ENCODE measurements at regions not wholly inside any gene's neighbourhood (a gene's known extent, or its start where the extent isn't known, plus 50 kb on each side); places are given as distances from the start of the nearest gene placed in this dataset.

- H3K9me3 ChIP-seq (ENCODE audit: low read length), result no peaks in the 10 kb centered on the region
- no peak overlapping the region for H3K9ac ChIP-seq (ENCODE audit: low read length)
- TF ChIP-seq EZH2 (IDR thresholded peaks at IDR 0.05; ENCODE audit: borderline replicate concordance, low read length) (no peak), CTCF (IDR thresholded peaks at IDR 0.05; ENCODE audit: low read length) (no peak)
- no peak overlapping the region for H3K4me3 ChIP-seq (ENCODE audit: low read depth, low read length, poor library complexity, severe bottlenecking)
- no peaks in the 10 kb centered on the region for H3K9me2 ChIP-seq (ENCODE audit: low read depth, low read length)
- no peak overlapping the region for H3K4me2 ChIP-seq (ENCODE audit: low read length)
- H2AFZ ChIP-seq (ENCODE audit: low read length), result no peak overlapping the region
- 0 out of 2 replicates have a peak, but pooled peaks cover 8% of the 10 kb centered on the region for H3K27me3 ChIP-seq (ENCODE audit: insufficient read depth, low read length)
- H4K20me1 ChIP-seq (ENCODE audit: insufficient read depth, low read length), result no peaks in the 10 kb centered on the region
- H3K36me3 ChIP-seq (ENCODE audit: insufficient read depth, low read length), result no peaks in the 10 kb centered on the region
- no peak overlapping the region for H3K27ac ChIP-seq (ENCODE audit: low read depth, low read length, poor library complexity, severe bottlenecking)
- H3F3A ChIP-seq (ENCODE audit: insufficient read depth, low read length), result no peaks in the 10 kb centered on the region
- H3K79me2 ChIP-seq (ENCODE audit: insufficient read depth, low read length), result no peaks in the 10 kb centered on the region
- H3K4me1 ChIP-seq (ENCODE audit: insufficient read depth, low read length, severe bottlenecking), result no peaks in the 10 kb centered on the region
These were observed 56.2 kb upstream of the MLN start for GRCh38 chr6:33860006-33860405.

GRCh38 chr6:33858804-33859505 lies 55.2 kb upstream of the MLN start:
- Histone ChIP-seq H3K9me3 (ENCODE audit: low read length) (no peaks in the 10 kb centered on the region), H3K4me2 (ENCODE audit: low read length) (no peak overlapping the region), H3K9ac (ENCODE audit: low read length) (no peak overlapping the region), H3K36me3 (ENCODE audit: insufficient read depth, low read length) (no peaks in the 10 kb centered on the region), H3K9me2 (ENCODE audit: low read depth, low read length) (no peaks in the 10 kb centered on the region), H4K20me1 (ENCODE audit: insufficient read depth, low read length) (no peaks in the 10 kb centered on the region), H3F3A (ENCODE audit: insufficient read depth, low read length) (no peaks in the 10 kb centered on the region), H2AFZ (ENCODE audit: low read length) (no peak overlapping the region), H3K27ac (ENCODE audit: low read depth, low read length, poor library complexity, severe bottlenecking) (no peak overlapping the region), H3K4me3 (ENCODE audit: low read depth, low read length, poor library complexity, severe bottlenecking) (no peak overlapping the region), H3K4me1 (ENCODE audit: insufficient read depth, low read length, severe bottlenecking) (no peaks in the 10 kb centered on the region), H3K79me2 (ENCODE audit: insufficient read depth, low read length) (no peaks in the 10 kb centered on the region), H3K27me3 (ENCODE audit: insufficient read depth, low read length) (0 out of 2 replicates have a peak, but pooled peaks cover 8% of the 10 kb centered on the region)
- TF ChIP-seq EZH2 (IDR thresholded peaks at IDR 0.05; ENCODE audit: borderline replicate concordance, low read length), result no peak
- no peak for TF ChIP-seq CTCF (IDR thresholded peaks at IDR 0.05; ENCODE audit: low read length)

GRCh38 chr6:33857932-33858475 lies 54.2 kb upstream of the MLN start:
- Histone ChIP-seq H3K27ac (ENCODE audit: low read depth, low read length, poor library complexity, severe bottlenecking) (no peak overlapping the region), H3K4me1 (ENCODE audit: insufficient read depth, low read length, severe bottlenecking) (no peaks in the 10 kb centered on the region), H3F3A (ENCODE audit: insufficient read depth, low read length) (no peaks in the 10 kb centered on the region), H3K4me2 (ENCODE audit: low read length) (no peak overlapping the region), H3K9ac (ENCODE audit: low read length) (no peak overlapping the region), H4K20me1 (ENCODE audit: insufficient read depth, low read length) (no peaks in the 10 kb centered on the region), H3K36me3 (ENCODE audit: insufficient read depth, low read length) (no peaks in the 10 kb centered on the region), H3K79me2 (ENCODE audit: insufficient read depth, low read length) (no peaks in the 10 kb centered on the region), H3K4me3 (ENCODE audit: low read depth, low read length, poor library complexity, severe bottlenecking) (no peak overlapping the region), H3K9me3 (ENCODE audit: low read length) (no peaks in the 10 kb centered on the region), H2AFZ (ENCODE audit: low read length) (no peak overlapping the region), H3K27me3 (ENCODE audit: insufficient read depth, low read length) (0 out of 2 replicates have a peak, but pooled peaks cover 8% of the 10 kb centered on the region), H3K9me2 (ENCODE audit: low read depth, low read length) (no peaks in the 10 kb centered on the region)
- TF ChIP-seq EZH2 (IDR thresholded peaks at IDR 0.05; ENCODE audit: borderline replicate concordance, low read length), result no peak
- no peak for TF ChIP-seq CTCF (IDR thresholded peaks at IDR 0.05; ENCODE audit: low read length)

Measured in OCI-LY1 (cell line).